Mesenchymal stem cell (in vitro differentiated cells and primary cell): ENCODE measurements at regions not wholly inside any gene's neighbourhood (a gene's known extent, or its start where the extent isn't known, plus 50 kb on each side); places are given as distances from the start of the nearest gene placed in this dataset.

ENCODE experiments used
- DNase-seq: peaks from one replicate; pipeline ENCODE4 v3.0.0-alpha.2; 2013
- H2AFZ ChIP-seq: one replicate; pipeline ENCODE4 v1.6.1; 2013; ENCODE audit warnings: low read depth, mild to moderate bottlenecking, control low read depth, inconsistent platforms, low read length, moderate library complexity
- H2AK5ac ChIP-seq: 2 replicates; pipeline ENCODE4 v1.6.1; 2013; ENCODE audit warnings: low read length, moderate library complexity, mild to moderate bottlenecking, inconsistent platforms; ENCODE audit not compliant: severe bottlenecking
- H2BK120ac ChIP-seq: one replicate; pipeline ENCODE4 v1.6.1; 2013; ENCODE audit warnings: low read depth, mild to moderate bottlenecking, inconsistent platforms, low read length, moderate library complexity
- H2BK12ac ChIP-seq, 2 experiments: one replicate each; pipeline ENCODE4 v1.6.1; 2013; ENCODE audit warnings: inconsistent platforms in 2 of 2, low read length in 2 of 2, mild to moderate bottlenecking in 2 of 2, moderate library complexity in 2 of 2, control low read depth in 1 of 2
- H2BK15ac ChIP-seq: one replicate; pipeline ENCODE4 v1.6.1; 2013; ENCODE audit warnings: mild to moderate bottlenecking, low read depth, inconsistent platforms; ENCODE audit not compliant: poor library complexity, severe bottlenecking
- H2BK5ac ChIP-seq: 2 replicates; pipeline ENCODE4 v1.6.1; 2013; ENCODE audit warnings: low read depth, mild to moderate bottlenecking, low read length, control low read depth, inconsistent platforms; ENCODE audit not compliant: poor library complexity, severe bottlenecking
- H3K14ac ChIP-seq, 2 experiments: one replicate each; pipeline ENCODE4 v1.6.1; 2013; ENCODE audit warnings: inconsistent platforms in 2 of 2, low read length in 2 of 2, control low read depth in 1 of 2, mild to moderate bottlenecking in 1 of 2, moderate library complexity in 1 of 2
- H3K18ac ChIP-seq, 2 experiments: one replicate each; pipeline ENCODE4 v1.6.1; 2013; ENCODE audit warnings: inconsistent platforms in 2 of 2, low read length in 2 of 2, control low read depth in 1 of 2, low read depth in 1 of 2, mild to moderate bottlenecking in 1 of 2
- H3K23ac ChIP-seq, 2 experiments: one replicate each; pipeline ENCODE4 v1.6.1; 2013; ENCODE audit warnings: inconsistent platforms in 2 of 2, low read length in 2 of 2, mild to moderate bottlenecking in 2 of 2, moderate library complexity in 2 of 2, control low read depth in 1 of 2
- H3K27ac ChIP-seq: 2 replicates; pipeline ENCODE4 v1.5.1; 2013; ENCODE audit warnings: mild to moderate bottlenecking, moderate library complexity, low read length, control low read depth, inconsistent platforms; ENCODE audit not compliant: poor library complexity, severe bottlenecking
- H3K27me3 ChIP-seq, 2 experiments: 2 replicates each; pipeline versions ENCODE4 v1.6.1 to v1.7.0; 2013; ENCODE audit warnings: low read length in 2 of 2, mild to moderate bottlenecking in 2 of 2, moderate library complexity in 2 of 2, control low read depth in 1 of 2, inconsistent platforms in 1 of 2; ENCODE audit not compliant: control insufficient read depth in 1 of 2, insufficient read depth in 1 of 2
- H3K36me3 ChIP-seq, 2 experiments: 2 replicates each; pipeline versions ENCODE4 v1.6.1 to v1.7.0; 2013; ENCODE audit warnings: low read length in 2 of 2, control low read depth in 1 of 2, inconsistent platforms in 1 of 2, low read depth in 1 of 2, mild to moderate bottlenecking in 1 of 2; ENCODE audit not compliant: insufficient read depth in 2 of 2, control insufficient read depth in 1 of 2
- H3K4ac ChIP-seq, 2 experiments: one replicate each; pipeline ENCODE4 v1.6.1; 2013; ENCODE audit warnings: inconsistent platforms in 2 of 2, low read length in 2 of 2, mild to moderate bottlenecking in 2 of 2, moderate library complexity in 2 of 2, control low read depth in 1 of 2, low read depth in 1 of 2
- H3K4me1 ChIP-seq: 2 replicates; pipeline ENCODE4 v1.6.1; 2013; ENCODE audit warnings: low read depth, low read length, control low read depth; ENCODE audit not compliant: control insufficient read depth, insufficient read depth
- H3K4me2 ChIP-seq: 2 replicates; pipeline ENCODE4 v1.6.1; 2013; ENCODE audit warnings: low read length, mild to moderate bottlenecking, inconsistent platforms; ENCODE audit not compliant: poor library complexity, severe bottlenecking
- H3K4me3 ChIP-seq, 2 experiments: 2 replicates each; pipeline versions ENCODE4 v1.5.1 to v1.7.0; 2013; ENCODE audit warnings: low read length in 2 of 2, mild to moderate bottlenecking in 2 of 2, control low read depth in 1 of 2, low read depth in 1 of 2; ENCODE audit not compliant: insufficient read depth in 1 of 2
- H3K79me1 ChIP-seq: replicated peaks from 2 replicates; pipeline ENCODE4 v1.6.1; 2013; ENCODE audit warnings: mild to moderate bottlenecking, control low read depth, low read length, inconsistent platforms; ENCODE audit not compliant: poor library complexity, severe bottlenecking
- H3K9ac ChIP-seq: 2 replicates; pipeline ENCODE4 v1.7.0; 2013; ENCODE audit warnings: mild to moderate bottlenecking, low read length, moderate library complexity
- H3K9me3 ChIP-seq: 2 replicates; pipeline ENCODE4 v1.7.0; 2013; ENCODE audit warnings: mild to moderate bottlenecking, low read length; ENCODE audit not compliant: control insufficient read depth
- H4K8ac ChIP-seq: one replicate; pipeline ENCODE4 v1.6.1; 2013; ENCODE audit warnings: inconsistent platforms, mild to moderate bottlenecking, low read length, moderate library complexity
- H4K91ac ChIP-seq: one replicate; pipeline ENCODE4 v1.6.1; 2013; ENCODE audit warnings: mild to moderate bottlenecking, low read length, inconsistent platforms
- WGBS: methylation state at CpG from one replicate; pipeline ENCODE4 v1.1.7; 2013; ENCODE audit warnings: mixed read lengths; 5-methylcytosine and 5-hydroxymethylcytosine counted together

DNA sequence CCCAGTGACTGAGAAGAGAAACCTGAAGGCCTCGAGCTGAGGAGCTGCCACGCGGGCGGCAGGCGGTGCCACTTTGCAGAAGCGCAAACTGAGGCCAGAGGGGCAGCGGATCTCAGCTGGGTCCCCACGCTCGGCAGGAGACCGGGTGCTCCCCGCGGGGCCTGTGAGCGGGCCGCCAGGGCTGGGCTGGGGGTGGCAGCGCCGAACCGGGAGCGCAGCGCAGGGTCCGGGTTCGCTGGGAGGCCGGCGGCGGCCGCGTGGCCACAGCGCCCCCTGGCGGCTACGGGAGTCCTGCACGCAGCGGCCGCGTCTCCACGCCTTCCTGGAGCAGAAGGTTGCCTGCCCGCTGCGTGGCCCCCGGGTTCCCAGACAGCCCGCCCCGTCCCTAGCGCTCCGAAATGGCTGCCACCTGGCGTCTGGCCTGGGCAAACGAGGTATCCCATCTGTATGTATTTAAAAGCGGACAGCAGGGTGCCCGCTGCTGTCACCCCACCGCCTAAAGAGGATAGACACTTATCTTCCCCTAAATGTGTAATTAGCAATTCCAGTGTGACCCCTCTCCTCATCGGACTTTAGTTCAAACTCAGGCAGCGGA, 96.1 kb upstream of the CDH5 start:
- Histone ChIP-seq H2BK5ac (peak overlapping the region; percentile 15), H4K8ac (peak overlapping the region; percentile 92), H4K91ac (peak overlapping the region; percentile 85), H3K36me3 (no peaks in the 10 kb centered on the region), H3K18ac (peak overlapping the region; percentile 87 to 91), H3K4ac (peak overlapping the region; percentile 69 to 81), H3K79me1 (no peaks in the 10 kb centered on the region), H3K4me1 (peaks cover 15% of the 10 kb centered on the region), H2BK15ac (peak overlapping the region; percentile 87), H2BK12ac (peak overlapping the region; percentile 45 to 94), H3K14ac (peak overlapping the region in 1 of 2 experiments; percentile 62), H2AFZ (peak overlapping the region; percentile 81), H3K23ac (peak overlapping the region in 1 of 2 experiments; percentile 53), H2AK5ac (peak overlapping the region; percentile 20), H2BK120ac (peak overlapping the region; percentile 75), H3K9ac (peak overlapping the region; percentile 73), H3K4me3 (peak overlapping the region in 1 of 2 experiments; percentile 26), H3K27ac (no peak overlapping the region), H3K9me3 (no peaks in the 10 kb centered on the region), H3K4me2 (peak overlapping the region; percentile 72), H3K27me3 (peaks cover 0 to 12% of the 10 kb centered on the region in 2 experiments)
- DNase-seq: peak; percentile 54
- WGBS: 13% methylated on average over 43 of the region's 48 CpGs

DNA sequence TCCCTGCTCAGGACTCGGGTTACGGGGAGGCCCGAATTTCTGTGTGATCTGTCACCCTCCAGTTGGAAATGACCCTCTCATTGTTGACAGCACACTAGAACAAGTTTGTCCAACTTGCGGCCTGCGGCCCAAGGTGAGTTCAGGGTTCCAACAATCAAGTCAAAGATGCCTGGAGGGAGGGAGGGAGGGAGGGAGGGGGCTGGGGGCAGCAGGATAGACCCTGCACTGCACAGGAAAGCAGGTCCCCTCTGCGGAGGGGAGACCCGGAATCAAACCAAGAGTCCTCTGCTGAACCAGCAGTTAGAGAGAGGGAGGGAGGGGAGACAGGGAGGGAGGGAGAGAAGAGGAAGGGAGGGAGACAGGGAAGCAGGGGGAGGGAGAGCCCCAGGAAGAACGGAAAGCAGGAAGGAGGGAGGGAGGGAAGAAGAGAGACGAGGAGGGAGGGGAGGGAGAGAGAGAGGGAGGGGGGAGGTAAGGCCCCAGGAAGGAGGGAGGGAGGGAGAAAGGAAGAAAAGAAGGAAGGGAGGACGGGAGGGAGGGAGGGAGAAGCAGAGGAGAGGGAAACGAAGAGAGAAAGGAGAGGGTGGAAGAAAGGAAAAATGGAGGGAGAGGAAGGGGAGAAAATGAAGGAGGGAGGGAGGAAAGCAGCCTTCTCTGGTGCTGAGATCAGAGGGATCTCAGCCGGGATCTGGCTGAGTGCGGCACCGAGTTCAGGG, 96.7 kb upstream of the CDH5 start:
- H4K91ac ChIP-seq: peak overlapping the region; percentile 85
- H4K8ac ChIP-seq: peak overlapping the region; percentile 92
- H2AK5ac ChIP-seq: no peak overlapping the region
- peak overlapping the region in 1 of 2 experiments; percentile 53 for H3K23ac ChIP-seq
- no peak overlapping the region for H2BK5ac ChIP-seq
- peak overlapping the region; percentile 75 for H2BK120ac ChIP-seq
- peak overlapping the region; percentile 87 for H2BK15ac ChIP-seq
- peak overlapping the region in 1 of 2 experiments; percentile 62 for H3K14ac ChIP-seq
- H3K9ac ChIP-seq: peak overlapping the region; percentile 73
- WGBS: 51% methylated on average over 14 of the region's 14 CpGs
- peak overlapping the region; percentile 81 for H2AFZ ChIP-seq
- H3K9me3 ChIP-seq: no peaks in the 10 kb centered on the region
- H3K4me1 ChIP-seq: peaks cover 15% of the 10 kb centered on the region
- peak overlapping the region; percentile 69 to 81 for H3K4ac ChIP-seq
- H3K79me1 ChIP-seq: no peaks in the 10 kb centered on the region
- peak overlapping the region; percentile 72 for H3K4me2 ChIP-seq
- peak overlapping the region in 1 of 2 experiments; percentile 26 for H3K4me3 ChIP-seq
- peak overlapping the region in 1 of 2 experiments; percentile 94 for H2BK12ac ChIP-seq
- H3K27ac ChIP-seq: no peak overlapping the region
- H3K27me3 ChIP-seq: peaks cover 0 to 12% of the 10 kb centered on the region in 2 experiments
- no peaks in the 10 kb centered on the region for H3K36me3 ChIP-seq
- peak overlapping the region; percentile 87 to 91 for H3K18ac ChIP-seq
- no peak for DNase-seq

DNA sequence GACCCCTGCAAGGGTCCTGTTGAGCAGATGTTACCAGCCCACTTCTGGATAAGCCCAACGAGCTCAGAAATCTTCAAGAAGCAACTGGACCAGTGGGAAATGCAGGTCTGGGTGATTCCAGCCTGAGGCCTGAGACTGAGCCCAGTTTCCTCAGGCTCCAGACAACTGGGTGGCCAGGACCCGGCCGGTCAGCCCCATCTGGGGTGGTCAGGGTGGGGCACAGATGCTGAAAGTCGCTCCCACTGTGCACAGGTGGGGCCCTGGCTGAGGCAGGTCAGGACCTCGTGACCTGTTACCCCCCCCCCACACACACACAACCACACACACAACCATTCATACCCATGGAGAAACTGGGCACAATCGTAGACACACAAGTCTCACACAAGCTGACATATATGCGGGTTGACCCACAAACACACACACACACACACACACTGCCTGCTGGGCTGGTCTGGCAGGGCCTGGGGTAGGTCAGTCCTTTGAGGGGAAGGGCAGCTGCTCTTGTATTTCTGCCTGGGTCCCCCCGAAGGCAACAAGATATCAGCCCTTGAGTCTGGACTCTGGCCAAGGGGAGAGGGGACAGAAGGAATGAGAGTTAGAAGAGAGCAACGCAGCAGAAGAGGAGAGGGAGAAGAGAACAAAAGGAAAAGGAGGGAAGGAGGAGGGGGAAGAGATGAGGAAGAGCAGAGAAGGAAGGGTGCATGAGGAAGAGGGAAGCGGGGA, 99.0 kb upstream of the CDH5 start:
- Histone ChIP-seq H3K4ac (peak overlapping the region in 1 of 2 experiments; percentile 65), H2BK120ac (no peak overlapping the region), H2AFZ (no peak overlapping the region), H3K79me1 (no peaks in the 10 kb centered on the region), H3K9me3 (no peaks in the 10 kb centered on the region), H2BK12ac (peak overlapping the region in 1 of 2 experiments; percentile 94), H3K9ac (peak overlapping the region; percentile 79), H2BK15ac (no peak overlapping the region), H3K14ac (no peak overlapping the region), H2AK5ac (no peak overlapping the region), H4K91ac (no peak overlapping the region), H2BK5ac (no peak overlapping the region), H3K18ac (peak overlapping the region; percentile 38 to 55), H4K8ac (peak overlapping the region; percentile 22), H3K4me3 (no peak overlapping the region), H3K23ac (peak overlapping the region in 1 of 2 experiments; percentile 27), H3K4me1 (peaks cover 15% of the 10 kb centered on the region), H3K4me2 (no peak overlapping the region), H3K36me3 (no peaks in the 10 kb centered on the region), H3K27me3 (peaks cover 0 to 12% of the 10 kb centered on the region in 2 experiments), H3K27ac (no peak overlapping the region)
- WGBS: 90% methylated on average over 10 of the region's 10 CpGs
- DNase-seq: no peak
